Liver (tissue), 3 donors: ENCODE measurements at regions not wholly inside any gene's neighbourhood (a gene's known extent, or its start where the extent isn't known, plus 50 kb on each side); places are given as distances from the start of the nearest gene placed in this dataset.

Experiments used
- CTCF ChIP-seq: fragments of 150-350 bp; IDR thresholded peaks from 2 replicates; pipeline ENCODE4 v1.5.1; 2017; ENCODE audit warnings: improper control_type of control experiment, low read depth, low read length; ENCODE audit not compliant: missing input control
- EGR1 ChIP-seq, 2 donors: IDR thresholded peaks; 2 replicates each; pipeline ENCODE4 v1.6.1; 2016 to 2018; ENCODE audit warnings: antibody characterized with exemption in 2 of 2, low read depth in 2 of 2
- RAD21 ChIP-seq, 2 donors: IDR thresholded peaks; 2 replicates each; pipeline ENCODE4 v1.6.1; 2016; ENCODE audit warnings: antibody characterized with exemption in 2 of 2, mild to moderate bottlenecking in 2 of 2
- YY1 ChIP-seq: IDR thresholded peaks from 2 replicates; pipeline ENCODE4 v1.6.1; 2016; ENCODE audit warnings: antibody characterized with exemption, mild to moderate bottlenecking
- donor health status: healthy.
- donor health status: healthy.

- TF ChIP-seq CTCF, result no peak
- no peak for TF ChIP-seq YY1
- no peak for TF ChIP-seq EGR1 (IDR thresholded peaks at IDR 0.05; ENCODE audit: low read depth in 2 of 2)
- TF ChIP-seq RAD21 (IDR thresholded peaks at IDR 0.05), result no peak
Measured at GRCh38 chr6:99745651-99746050, 139.0 kb downstream of the PRDM13 start.
